Endothelial cell of umbilical vein (primary cell): ENCODE measurements at regions not wholly inside any gene's neighbourhood (a gene's known extent, or its start where the extent isn't known, plus 50 kb on each side); places are given as distances from the start of the nearest gene placed in this dataset.

ENCODE experiments used
- BruUV-seq: library from RNA; stranded (reverse); fragments of 400-500 nt; replicated peaks from 2 replicates; lab custom pipeline; 2021; lab: Mats Ljungman, UMichigan
- CTCF ChIA-PET: fragments of 300-600, 350-600 bp; sonication (Branson Sonifier 250); formaldehyde crosslinking; loops from one replicate; lab custom pipeline; 2021; ENCODE audit warnings: antibody characterized with exemption, inconsistent platforms; lab: Charles Lee
- POLR2A ChIA-PET: fragments of 300-600, 350-600 bp; sonication (Branson Sonifier 250); formaldehyde crosslinking; loops from one replicate; lab custom pipeline; 2021; ENCODE audit warnings: antibody characterized with exemption, inconsistent platforms; lab: Charles Lee
- DNase-seq: peaks from one replicate; pipeline ENCODE4 v3.0.0-alpha.2; 2011; ENCODE audit warnings: low read depth, low spot score
- FAIRE-seq: peaks from 2 replicates; lab custom pipeline; 2011; peaks lifted over from hg19 to GRCh38; lab: Jason Lieb, UNC
- H2AFZ ChIP-seq: 2 replicates; pipeline ENCODE4 v1.6.0; 2012; ENCODE audit warnings: low read depth, low read length, control low read depth, inconsistent platforms
- H3K27ac ChIP-seq: 2 replicates; pipeline ENCODE4 v1.5.1; 2011; ENCODE audit warnings: low read depth, mild to moderate bottlenecking, control low read depth, low read length, moderate library complexity; ENCODE audit not compliant: insufficient read depth
- H3K27me3 ChIP-seq, 2 experiments: 2 replicates each; pipeline versions ENCODE4 v1.6.0 to v1.6.1; 2011; ENCODE audit warnings: low read length in 2 of 2, mixed read lengths in 1 of 2; ENCODE audit not compliant: control insufficient read depth in 2 of 2, insufficient read depth in 2 of 2
- H3K36me3 ChIP-seq, 2 experiments: 2 replicates in 1 of 2; 3 replicates in 1 of 2; pipeline ENCODE4 v1.5.1; 2011; ENCODE audit warnings: low read length in 2 of 2, mild to moderate bottlenecking in 1 of 2, moderate library complexity in 1 of 2; ENCODE audit not compliant: control insufficient read depth in 2 of 2, insufficient read depth in 2 of 2; ENCODE audit errors: extremely low read depth in 1 of 2
- H3K4me1 ChIP-seq: 3 replicates; pipeline ENCODE4 v1.5.1; 2011; ENCODE audit warnings: mild to moderate bottlenecking, low read length; ENCODE audit not compliant: control insufficient read depth, insufficient read depth; ENCODE audit errors: extremely low read depth
- H3K4me2 ChIP-seq: 2 replicates; pipeline ENCODE4 v1.6.1; 2011; ENCODE audit warnings: low read length, control low read depth, mixed read lengths; ENCODE audit not compliant: insufficient read depth
- H3K4me3 ChIP-seq, 3 experiments: fragments of 200-600 bp in 1 of 3; sonication (generic), shearing (Covaris generic) in 1 of 3; replicated peaks in 1 of 3; 2 replicates each; pipeline ENCODE4 v1.5.1; 2011 to 2016; ENCODE audit warnings: control low read depth in 3 of 3, low read length in 3 of 3, mild to moderate bottlenecking in 2 of 3, inconsistent platforms in 1 of 3, low read depth in 1 of 3, moderate library complexity in 1 of 3; ENCODE audit not compliant: insufficient read depth in 1 of 3
- H3K79me2 ChIP-seq: 2 replicates; pipeline ENCODE4 v1.6.0; 2012; ENCODE audit warnings: low read length, inconsistent platforms; ENCODE audit not compliant: control insufficient read depth, insufficient read depth
- H3K9ac ChIP-seq: replicated peaks from 2 replicates; pipeline ENCODE3; 2011; ENCODE audit warnings: low read length, control low read depth; ENCODE audit not compliant: insufficient read depth; ENCODE audit errors: extremely low read depth
- H3K9me1 ChIP-seq: replicated peaks from 3 replicates; pipeline ENCODE4 v1.6.0; 2011; ENCODE audit warnings: mild to moderate bottlenecking, low read length; ENCODE audit not compliant: control insufficient read depth, insufficient read depth; ENCODE audit errors: extremely low read depth
- H3K9me3 ChIP-seq: replicated peaks from 2 replicates; pipeline ENCODE4 v1.5.1; 2012; ENCODE audit warnings: low read length, inconsistent platforms; ENCODE audit not compliant: control insufficient read depth, insufficient read depth
- H4K20me1 ChIP-seq: replicated peaks from 2 replicates; pipeline ENCODE3; 2011; ENCODE audit warnings: mild to moderate bottlenecking, low read length; ENCODE audit not compliant: control insufficient read depth, insufficient read depth; ENCODE audit errors: extremely low read depth
- CTCF ChIP-seq, 2 donors: IDR thresholded peaks; 1 replicate in 1 of 2; 2 replicates in 1 of 2; pipeline ENCODE4 v1.5.1; 2011; ENCODE audit warnings: low read length in 2 of 2, mild to moderate bottlenecking in 2 of 2, moderate library complexity in 2 of 2, control low read depth in 1 of 2, inconsistent platforms in 1 of 2, low read depth in 1 of 2; ENCODE audit not compliant: insufficient read depth in 1 of 2; ENCODE audit errors: extremely low read depth in 1 of 2
- EZH2 ChIP-seq: IDR thresholded peaks from 2 replicates; pipeline ENCODE4 v1.6.1; 2012; ENCODE audit warnings: borderline replicate concordance, low read depth, mild to moderate bottlenecking, moderate library complexity, low read length, inconsistent platforms; ENCODE audit not compliant: severe bottlenecking
- FOS ChIP-seq: IDR thresholded peaks from 2 replicates; pipeline ENCODE4 v1.6.1; 2011; ENCODE audit warnings: mild to moderate bottlenecking, low read length, moderate library complexity, borderline replicate concordance; ENCODE audit not compliant: insufficient read depth
- GATA2 ChIP-seq: IDR thresholded peaks from 2 replicates; pipeline ENCODE4 v1.7.0; 2011; ENCODE audit warnings: low read depth, mild to moderate bottlenecking, moderate library complexity, mixed read lengths, low read length; ENCODE audit not compliant: insufficient read length, insufficient read depth
- JUN ChIP-seq: IDR thresholded peaks from 2 replicates; pipeline ENCODE4 v1.6.1; 2011; ENCODE audit warnings: borderline replicate concordance, low read depth; ENCODE audit not compliant: insufficient read length, insufficient read depth
- MAX ChIP-seq: IDR thresholded peaks from 2 replicates; pipeline ENCODE4 v1.6.1; 2011; ENCODE audit not compliant: insufficient read depth, insufficient read length
- MYC ChIP-seq: IDR thresholded peaks from one replicate; pipeline ENCODE4 v1.6.1; 2011; ENCODE audit warnings: mild to moderate bottlenecking, low read depth, low read length
- POLR2A ChIP-seq: IDR thresholded peaks from 2 replicates; pipeline ENCODE4 v1.6.1; 2012; ENCODE audit warnings: low read depth, mild to moderate bottlenecking, control low read depth, low read length
- POLR2AphosphoS5 ChIP-seq: IDR thresholded peaks from 2 replicates; pipeline ENCODE4 v1.6.1; 2012; ENCODE audit warnings: low read depth, mild to moderate bottlenecking, control low read depth, low read length, moderate library complexity; ENCODE audit not compliant: insufficient read depth
- dilution Hi-C: fragments of 300-500 bp; cut with MboI; formaldehyde crosslinking; loops from one replicate; pipeline ENCODE4 v1.15.0; 2019; ENCODE audit warnings: low sequenced_read_pairs; ENCODE audit not compliant: extremely low pct_ligation_motif_present
- intact Hi-C: fragments of 100-400 bp; cut with micrococcal nuclease; formaldehyde crosslinking; loops from one replicate; pipeline ENCODE4 v1.10.0; 2022

GRCh38 chr9:88216126-88216995 lies 78.1 kb upstream of the SPATA31C2 start:
- Histone ChIP-seq H3K27me3 (no peaks in the 10 kb centered on the region), H2AFZ (no peak overlapping the region), H3K9ac (no peak overlapping the region), H3K27ac (no peak overlapping the region), H3K4me2 (no peak overlapping the region), H3K36me3 (no peaks in the 10 kb centered on the region), H3K4me1 (no peaks in the 10 kb centered on the region), H4K20me1 (no peaks in the 10 kb centered on the region), H3K4me3 (no peak overlapping the region), H3K9me3 (no peaks in the 10 kb centered on the region), H3K79me2 (no peaks in the 10 kb centered on the region), H3K9me1 (no peaks in the 10 kb centered on the region)
- intact Hi-C loops: no loop called here
- dilution Hi-C loops: no loop called here
- no TSS peak for BruUV-seq
- DNase-seq (no peak), FAIRE-seq (no peak)
- ChIA-PET CTCF (no interaction called here), POLR2A (no interaction called here)
- TF ChIP-seq POLR2A: no peak
- TF ChIP-seq JUN: no peak
- TF ChIP-seq GATA2: no peak
- TF ChIP-seq EZH2: no peak
- TF ChIP-seq CTCF (IDR thresholded peaks at IDR 0.05; ENCODE audit: extremely low read depth in 1 of 2, insufficient read depth in 1 of 2, low read depth in 1 of 2, low read length in 2 of 2): no peak
- TF ChIP-seq POLR2AphosphoS5: no peak
- no peak for TF ChIP-seq MYC
- TF ChIP-seq FOS: no peak
- TF ChIP-seq MAX: no peak
